Endothelial cell of umbilical vein (primary cell): ENCODE measurements at regions not wholly inside any gene's neighbourhood (a gene's known extent, or its start where the extent isn't known, plus 50 kb on each side); places are given as distances from the start of the nearest gene placed in this dataset.

Experiments
- BruUV-seq: library from RNA; stranded (reverse); fragments of 400-500 nt; replicated peaks from 2 replicates; lab custom pipeline; 2021; lab: Mats Ljungman, UMichigan
- CTCF ChIA-PET: fragments of 300-600, 350-600 bp; sonication (Branson Sonifier 250); formaldehyde crosslinking; loops from one replicate; lab custom pipeline; 2021; ENCODE audit warnings: antibody characterized with exemption, inconsistent platforms; lab: Charles Lee
- POLR2A ChIA-PET: fragments of 300-600, 350-600 bp; sonication (Branson Sonifier 250); formaldehyde crosslinking; loops from one replicate; lab custom pipeline; 2021; ENCODE audit warnings: antibody characterized with exemption, inconsistent platforms; lab: Charles Lee
- DNase-seq: peaks from one replicate; pipeline ENCODE4 v3.0.0-alpha.2; 2011; ENCODE audit warnings: low read depth, low spot score
- FAIRE-seq: peaks from 2 replicates; lab custom pipeline; 2011; peaks lifted over from hg19 to GRCh38; lab: Jason Lieb, UNC
- H2AFZ ChIP-seq: 2 replicates; pipeline ENCODE4 v1.6.0; 2012; ENCODE audit warnings: low read depth, low read length, control low read depth, inconsistent platforms
- H3K27ac ChIP-seq: 2 replicates; pipeline ENCODE4 v1.5.1; 2011; ENCODE audit warnings: low read depth, mild to moderate bottlenecking, control low read depth, low read length, moderate library complexity; ENCODE audit not compliant: insufficient read depth
- H3K27me3 ChIP-seq, 2 experiments: 2 replicates each; pipeline versions ENCODE4 v1.6.0 to v1.6.1; 2011; ENCODE audit warnings: low read length in 2 of 2, mixed read lengths in 1 of 2; ENCODE audit not compliant: control insufficient read depth in 2 of 2, insufficient read depth in 2 of 2
- H3K36me3 ChIP-seq, 2 experiments: 2 replicates in 1 of 2; 3 replicates in 1 of 2; pipeline ENCODE4 v1.5.1; 2011; ENCODE audit warnings: low read length in 2 of 2, mild to moderate bottlenecking in 1 of 2, moderate library complexity in 1 of 2; ENCODE audit not compliant: control insufficient read depth in 2 of 2, insufficient read depth in 2 of 2; ENCODE audit errors: extremely low read depth in 1 of 2
- H3K4me1 ChIP-seq: 3 replicates; pipeline ENCODE4 v1.5.1; 2011; ENCODE audit warnings: mild to moderate bottlenecking, low read length; ENCODE audit not compliant: control insufficient read depth, insufficient read depth; ENCODE audit errors: extremely low read depth
- H3K4me2 ChIP-seq: 2 replicates; pipeline ENCODE4 v1.6.1; 2011; ENCODE audit warnings: low read length, control low read depth, mixed read lengths; ENCODE audit not compliant: insufficient read depth
- H3K4me3 ChIP-seq, 3 experiments: fragments of 200-600 bp in 1 of 3; sonication (generic), shearing (Covaris generic) in 1 of 3; replicated peaks in 1 of 3; 2 replicates each; pipeline ENCODE4 v1.5.1; 2011 to 2016; ENCODE audit warnings: control low read depth in 3 of 3, low read length in 3 of 3, mild to moderate bottlenecking in 2 of 3, inconsistent platforms in 1 of 3, low read depth in 1 of 3, moderate library complexity in 1 of 3; ENCODE audit not compliant: insufficient read depth in 1 of 3
- H3K79me2 ChIP-seq: 2 replicates; pipeline ENCODE4 v1.6.0; 2012; ENCODE audit warnings: low read length, inconsistent platforms; ENCODE audit not compliant: control insufficient read depth, insufficient read depth
- H3K9ac ChIP-seq: replicated peaks from 2 replicates; pipeline ENCODE3; 2011; ENCODE audit warnings: low read length, control low read depth; ENCODE audit not compliant: insufficient read depth; ENCODE audit errors: extremely low read depth
- H3K9me1 ChIP-seq: replicated peaks from 3 replicates; pipeline ENCODE4 v1.6.0; 2011; ENCODE audit warnings: mild to moderate bottlenecking, low read length; ENCODE audit not compliant: control insufficient read depth, insufficient read depth; ENCODE audit errors: extremely low read depth
- H3K9me3 ChIP-seq: replicated peaks from 2 replicates; pipeline ENCODE4 v1.5.1; 2012; ENCODE audit warnings: low read length, inconsistent platforms; ENCODE audit not compliant: control insufficient read depth, insufficient read depth
- H4K20me1 ChIP-seq: replicated peaks from 2 replicates; pipeline ENCODE3; 2011; ENCODE audit warnings: mild to moderate bottlenecking, low read length; ENCODE audit not compliant: control insufficient read depth, insufficient read depth; ENCODE audit errors: extremely low read depth
- CTCF ChIP-seq, 2 donors: IDR thresholded peaks; 1 replicate in 1 of 2; 2 replicates in 1 of 2; pipeline ENCODE4 v1.5.1; 2011; ENCODE audit warnings: low read length in 2 of 2, mild to moderate bottlenecking in 2 of 2, moderate library complexity in 2 of 2, control low read depth in 1 of 2, inconsistent platforms in 1 of 2, low read depth in 1 of 2; ENCODE audit not compliant: insufficient read depth in 1 of 2; ENCODE audit errors: extremely low read depth in 1 of 2
- EZH2 ChIP-seq: IDR thresholded peaks from 2 replicates; pipeline ENCODE4 v1.6.1; 2012; ENCODE audit warnings: borderline replicate concordance, low read depth, mild to moderate bottlenecking, moderate library complexity, low read length, inconsistent platforms; ENCODE audit not compliant: severe bottlenecking
- FOS ChIP-seq: IDR thresholded peaks from 2 replicates; pipeline ENCODE4 v1.6.1; 2011; ENCODE audit warnings: mild to moderate bottlenecking, low read length, moderate library complexity, borderline replicate concordance; ENCODE audit not compliant: insufficient read depth
- GATA2 ChIP-seq: IDR thresholded peaks from 2 replicates; pipeline ENCODE4 v1.7.0; 2011; ENCODE audit warnings: low read depth, mild to moderate bottlenecking, moderate library complexity, mixed read lengths, low read length; ENCODE audit not compliant: insufficient read length, insufficient read depth
- JUN ChIP-seq: IDR thresholded peaks from 2 replicates; pipeline ENCODE4 v1.6.1; 2011; ENCODE audit warnings: borderline replicate concordance, low read depth; ENCODE audit not compliant: insufficient read length, insufficient read depth
- MAX ChIP-seq: IDR thresholded peaks from 2 replicates; pipeline ENCODE4 v1.6.1; 2011; ENCODE audit not compliant: insufficient read depth, insufficient read length
- MYC ChIP-seq: IDR thresholded peaks from one replicate; pipeline ENCODE4 v1.6.1; 2011; ENCODE audit warnings: mild to moderate bottlenecking, low read depth, low read length
- POLR2A ChIP-seq: IDR thresholded peaks from 2 replicates; pipeline ENCODE4 v1.6.1; 2012; ENCODE audit warnings: low read depth, mild to moderate bottlenecking, control low read depth, low read length
- POLR2AphosphoS5 ChIP-seq: IDR thresholded peaks from 2 replicates; pipeline ENCODE4 v1.6.1; 2012; ENCODE audit warnings: low read depth, mild to moderate bottlenecking, control low read depth, low read length, moderate library complexity; ENCODE audit not compliant: insufficient read depth
- dilution Hi-C: fragments of 300-500 bp; cut with MboI; formaldehyde crosslinking; loops from one replicate; pipeline ENCODE4 v1.15.0; 2019; ENCODE audit warnings: low sequenced_read_pairs; ENCODE audit not compliant: extremely low pct_ligation_motif_present
- intact Hi-C: fragments of 100-400 bp; cut with micrococcal nuclease; formaldehyde crosslinking; loops from one replicate; pipeline ENCODE4 v1.10.0; 2022

GRCh38 chr7:108717781-108718180 lies 148.1 kb downstream of the DNAJB9 start:
- no peak overlapping the region for H3K9ac ChIP-seq
- dilution Hi-C loops = no loop called here
- no peaks in the 10 kb centered on the region for H3K79me2 ChIP-seq
- POLR2A ChIA-PET = no interaction called here
- H3K27ac ChIP-seq = no peak overlapping the region
- H3K9me3 ChIP-seq = no peaks in the 10 kb centered on the region
- H3K36me3 ChIP-seq = no peaks in the 10 kb centered on the region
- DNase-seq (no peak), FAIRE-seq (no peak)
- CTCF ChIA-PET = no interaction called here
- BruUV-seq = no TSS peak
- TF ChIP-seq CTCF (IDR thresholded peaks at IDR 0.05; ENCODE audit: extremely low read depth in 1 of 2, insufficient read depth in 1 of 2, low read depth in 1 of 2, low read length in 2 of 2) = no peak
- TF ChIP-seq POLR2AphosphoS5 = no peak
- TF ChIP-seq FOS = no peak
- TF ChIP-seq GATA2 = no peak
- TF ChIP-seq JUN = no peak
- no peak for TF ChIP-seq MAX
- no peak for TF ChIP-seq MYC
- no peak for TF ChIP-seq EZH2
- no peak for TF ChIP-seq POLR2A
- no peaks in the 10 kb centered on the region for H4K20me1 ChIP-seq
- intact Hi-C loops = no loop called here
- H3K27me3 ChIP-seq = no peaks in the 10 kb centered on the region
- no peaks in the 10 kb centered on the region for H3K9me1 ChIP-seq
- H3K4me3 ChIP-seq = no peak overlapping the region
- no peaks in the 10 kb centered on the region for H3K4me1 ChIP-seq
- H2AFZ ChIP-seq = no peak overlapping the region
- H3K4me2 ChIP-seq = no peak overlapping the region
